Fibroblast of pulmonary artery (primary cell): ENCODE measurements at regions not wholly inside any gene's neighbourhood (a gene's known extent, or its start where the extent isn't known, plus 50 kb on each side); places are given as distances from the start of the nearest gene placed in this dataset.

ENCODE experiments used
- DNase-seq: peaks from one replicate; pipeline ENCODE4 v3.0.0-alpha.2; 2010; ENCODE audit warnings: low read depth
- H3K4me3 ChIP-seq: replicated peaks from 2 replicates; pipeline ENCODE4 v1.5.1; 2011; ENCODE audit warnings: low read depth, mild to moderate bottlenecking, control low read depth, low read length, moderate library complexity
- CTCF ChIP-seq: IDR thresholded peaks from 2 replicates; pipeline ENCODE4 v1.5.1; 2011; ENCODE audit warnings: mild to moderate bottlenecking, control low read depth, low read length, inconsistent platforms; ENCODE audit errors: missing control alignments

- no peak for TF ChIP-seq CTCF
- no peak overlapping the region for H3K4me3 ChIP-seq
- DNase-seq: no peak
These were observed 87.6 kb upstream of the PAK5 start for GRCh38 chr20:9926476-9926875.

- H3K4me3 ChIP-seq: no peak overlapping the region
- TF ChIP-seq CTCF: no peak
- no peak for DNase-seq
These were observed 87.1 kb upstream of the PAK5 start for GRCh38 chr20:9926007-9926406.

- H3K4me3 ChIP-seq: no peak overlapping the region
- TF ChIP-seq CTCF: no peak
- no peak for DNase-seq
These were observed 84.8 kb upstream of the PAK5 start for GRCh38 chr20:9923648-9924047.

DNA sequence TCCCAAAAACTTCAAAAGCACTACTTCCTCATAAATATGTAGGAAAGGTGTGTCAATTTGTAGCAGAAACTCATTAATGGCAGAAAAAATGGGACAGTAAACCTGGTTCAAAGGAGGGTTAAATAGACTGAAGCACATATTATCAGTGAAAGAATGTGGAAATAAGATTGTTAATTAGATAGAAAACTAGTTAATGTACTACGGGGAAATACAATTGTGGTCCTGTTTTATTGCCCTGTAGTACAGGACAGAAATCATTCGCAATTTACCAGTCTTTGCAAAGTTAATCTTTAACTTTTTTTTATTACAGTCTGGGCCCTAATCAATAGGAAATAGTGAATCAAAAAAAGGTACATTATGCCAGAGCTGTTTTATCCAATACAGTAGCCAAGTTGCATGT, 82.0 kb upstream of the PAK5 start:
- DNase-seq: no peak
- TF ChIP-seq CTCF: no peak
- no peak overlapping the region for H3K4me3 ChIP-seq

DNA sequence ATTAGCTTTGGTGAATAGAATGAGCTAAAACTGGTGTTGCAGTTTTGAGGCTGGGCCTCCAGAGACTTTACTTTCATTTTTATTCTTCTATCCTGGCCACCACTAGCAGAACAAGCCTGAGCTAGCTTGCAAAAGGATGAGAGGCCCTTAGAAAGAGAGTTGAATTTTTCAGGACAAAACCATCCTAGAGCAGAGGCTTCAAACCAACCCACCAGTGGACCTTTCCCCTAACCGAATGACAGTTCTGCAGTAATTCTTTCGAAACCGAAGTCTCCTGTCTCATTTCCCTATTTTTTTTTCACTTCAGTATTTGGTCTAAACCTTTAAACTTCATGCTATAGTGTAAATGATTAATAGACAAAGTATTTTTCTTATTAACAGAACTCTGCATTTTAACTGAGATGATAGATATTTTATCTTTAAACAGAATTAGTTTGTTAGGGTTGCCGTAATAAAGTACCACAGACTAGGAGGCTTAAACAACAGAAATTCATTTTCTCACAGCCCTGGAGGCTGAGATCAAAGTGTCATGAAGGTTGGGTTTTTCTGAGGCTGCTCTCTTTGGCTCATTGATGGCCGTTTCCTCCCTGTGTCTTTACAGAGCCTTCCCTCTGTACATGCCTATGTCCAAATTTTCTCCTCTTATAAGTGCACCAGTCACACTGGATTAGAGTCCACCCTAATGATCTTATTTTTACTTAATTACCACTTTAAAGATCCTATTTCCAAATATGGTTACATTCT, 80.6 kb upstream of the PAK5 start:
- no peak for DNase-seq
- no peak overlapping the region for H3K4me3 ChIP-seq
- TF ChIP-seq CTCF: no peak

DNA sequence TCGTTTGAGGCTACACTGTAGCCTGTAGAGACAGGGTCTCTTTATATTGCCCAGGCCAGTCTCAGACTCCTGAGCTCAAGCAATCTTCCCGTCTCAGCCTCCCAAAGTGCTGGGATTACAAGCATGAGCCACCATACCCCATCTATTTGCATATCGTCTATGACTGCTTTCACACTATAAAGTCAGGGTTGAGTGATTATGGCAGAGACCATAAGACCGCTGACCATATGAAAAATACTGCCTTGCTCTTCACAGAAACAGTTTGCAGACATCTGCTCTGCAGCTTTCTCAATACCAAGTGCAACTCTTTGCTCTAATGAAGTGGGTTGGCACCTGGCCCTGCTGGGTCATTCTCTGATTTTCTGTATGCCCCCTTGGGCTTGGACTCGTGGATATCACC, 79.5 kb upstream of the PAK5 start:
- TF ChIP-seq CTCF: no peak
- H3K4me3 ChIP-seq: no peak overlapping the region
- no peak for DNase-seq

GRCh38 chr20:9916761-9917160, 77.9 kb upstream of the PAK5 start:
- no peak for DNase-seq
- H3K4me3 ChIP-seq: no peak overlapping the region
- TF ChIP-seq CTCF: no peak
